Motor neuron (in vitro differentiated cells): ENCODE measurements at regions not wholly inside any gene's neighbourhood (a gene's known extent, or its start where the extent isn't known, plus 50 kb on each side); places are given as distances from the start of the nearest gene placed in this dataset.

ENCODE experiments used
- ATAC-seq, 8 experiments: fragments of 200-7000 bp; cut with Tn5 transposase; replicated peaks in 6 of 8; 2 replicates each; pipeline ENCODE4 v1.8.0; 2021; ENCODE audit warnings: mild to moderate bottlenecking in 8 of 8, moderate library complexity in 8 of 8
- H3K27ac ChIP-seq, 2 donors: fragments of 250-450 bp; sonication (Bioruptor Pico); 2 replicates each; pipeline ENCODE4 v1.9.0; 2021; ENCODE audit warnings: antibody characterized with exemption in 2 of 2, mild to moderate bottlenecking in 2 of 2, moderate library complexity in 1 of 2
- H3K4me1 ChIP-seq, 2 donors: fragments of 250-450 bp; sonication (Bioruptor Pico); replicated peaks in 1 of 2; 2 replicates each; pipeline ENCODE4 v1.6.1; 2021; ENCODE audit warnings: antibody characterized with exemption in 2 of 2, mild to moderate bottlenecking in 2 of 2, moderate library complexity in 1 of 2
- H3K4me3 ChIP-seq, 5 donors: fragments of 250-450 bp; sonication (Bioruptor Pico); 2 replicates each; pipeline ENCODE4 v1.9.0; 2021; ENCODE audit warnings: antibody characterized with exemption in 5 of 5, mild to moderate bottlenecking in 5 of 5, moderate library complexity in 4 of 5
- WGBS, 10 experiments: fragments of 450-650 bp; shearing (Covaris generic); methylation state at CpG; one replicate each; pipeline ENCODE4 v1.0.0; 2022; 5-methylcytosine and 5-hydroxymethylcytosine counted together
- in situ Hi-C, 9 experiments: fragments of 400-800 bp; cut with MboI; loops; one replicate each; pipeline ENCODE4 v1.15.0; 2021; ENCODE audit warnings: low sequenced_read_pairs in 9 of 9, low pct_unique_long_range_greater_than_20kb in 2 of 9; ENCODE audit not compliant: unreplicated experiment in 9 of 9

GRCh38 chr7:112858838-112859237 is 68.6 kb upstream of the TMEM168 start:
- ATAC-seq: no peak
- 51 to 100% (median 91%) methylated on average over 1 to 2 of the region's 2 CpGs; no CpG with 5 or more reads in 1 of the 10 experiments for WGBS, 10 experiments
- Histone ChIP-seq H3K4me1 (no peaks in the 10 kb centered on the region), H3K27ac (no peak overlapping the region), H3K4me3 (no peak overlapping the region)
- in situ Hi-C loops: no loop called here

- in situ Hi-C loops: no loop called here
- 50 to 100% (median 79%) methylated on average over 1 to 3 of the region's 3 CpGs for WGBS, 10 experiments
- no peak overlapping the region for H3K27ac ChIP-seq
- H3K4me3 ChIP-seq: no peak overlapping the region
- ATAC-seq: no peak
- H3K4me1 ChIP-seq: peaks cover 0 to 5% of the 10 kb centered on the region in 2 donors
These were observed 65.0 kb upstream of the TMEM168 start for GRCh38 chr7:112855227-112855626.

GRCh38 chr7:112854169-112854568 is 64.0 kb upstream of the TMEM168 start:
- Histone ChIP-seq H3K4me3 (no peak overlapping the region), H3K4me1 (peaks cover 0 to 5% of the 10 kb centered on the region in 2 donors), H3K27ac (no peak overlapping the region)
- ATAC-seq: no peak
- in situ Hi-C loops: no loop called here

GRCh38 chr7:112853422-112853821 is 63.2 kb upstream of the TMEM168 start:
- in situ Hi-C loops: no loop called here
- Histone ChIP-seq H3K4me3 (no peak overlapping the region), H3K27ac (no peak overlapping the region), H3K4me1 (peaks cover 0 to 5% of the 10 kb centered on the region in 2 donors)
- ATAC-seq: no peak

- 86 to 100% (median 100%) methylated on average over 1 of the region's 1 CpG; no CpG with 5 or more reads in 3 of the 10 experiments for WGBS, 10 experiments
- Histone ChIP-seq H3K27ac (no peak overlapping the region), H3K4me3 (no peak overlapping the region), H3K4me1 (no peaks in the 10 kb centered on the region)
- in situ Hi-C loops: no loop called here
- no peak for ATAC-seq
These were observed 53.0 kb upstream of the TMEM168 start for GRCh38 chr7:112843151-112843550.
